DMS 273 (cell line): ENCODE measurements at regions not wholly inside any gene's neighbourhood (a gene's known extent, or its start where the extent isn't known, plus 50 kb on each side); places are given as distances from the start of the nearest gene placed in this dataset.
"Not testable (repeated sequence)": the region's sequence is repeated elsewhere in the genome, so short reads cannot be mapped to it uniquely, and the experiment has no call there.

ENCODE experiments used
- DNase-seq: peaks from one replicate; lab custom pipeline; 2025; ENCODE audit not compliant: unreplicated experiment; lab: John Stamatoyannopoulos, UW

DNA sequence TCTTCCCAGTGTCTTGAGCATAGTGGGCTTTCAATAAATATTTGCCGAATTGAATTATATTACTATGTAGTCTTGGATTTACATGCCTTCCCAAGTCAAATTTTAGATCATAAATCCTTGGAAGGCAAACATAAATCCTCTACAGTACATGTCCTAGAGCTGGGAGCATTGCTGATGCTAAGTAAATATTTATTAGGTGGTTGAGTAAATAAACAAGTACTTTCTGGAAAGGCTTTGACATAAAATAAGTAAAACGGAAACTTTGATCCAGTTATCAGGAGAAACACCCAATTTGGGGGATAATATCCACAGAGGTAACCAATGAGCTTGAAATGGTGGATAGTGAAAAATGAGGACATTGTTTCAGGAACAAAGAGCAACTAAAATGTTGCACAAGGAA is 162.8 kb upstream of the SVIL start:
- DNase-seq = no peak

DNA sequence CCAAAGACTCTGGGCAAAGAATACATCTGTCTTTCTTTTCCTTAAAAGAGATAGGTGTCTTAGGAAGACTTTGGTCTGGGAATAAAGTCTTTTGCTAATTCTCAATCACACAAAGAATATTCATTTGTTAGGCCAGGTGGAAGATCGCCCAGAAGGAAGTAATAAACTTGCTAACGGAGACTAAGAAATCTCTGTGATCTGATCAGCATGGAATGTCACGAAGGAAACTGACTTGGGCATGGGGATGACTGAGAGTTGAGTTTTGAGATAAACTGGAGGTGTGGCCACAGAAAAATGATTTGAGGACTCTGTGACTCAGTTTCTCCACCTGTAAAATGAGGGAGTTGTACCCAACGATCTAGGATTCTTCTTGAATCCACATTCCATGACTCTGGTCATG is 161.1 kb upstream of the SVIL start:
- DNase-seq = no peak

DNA sequence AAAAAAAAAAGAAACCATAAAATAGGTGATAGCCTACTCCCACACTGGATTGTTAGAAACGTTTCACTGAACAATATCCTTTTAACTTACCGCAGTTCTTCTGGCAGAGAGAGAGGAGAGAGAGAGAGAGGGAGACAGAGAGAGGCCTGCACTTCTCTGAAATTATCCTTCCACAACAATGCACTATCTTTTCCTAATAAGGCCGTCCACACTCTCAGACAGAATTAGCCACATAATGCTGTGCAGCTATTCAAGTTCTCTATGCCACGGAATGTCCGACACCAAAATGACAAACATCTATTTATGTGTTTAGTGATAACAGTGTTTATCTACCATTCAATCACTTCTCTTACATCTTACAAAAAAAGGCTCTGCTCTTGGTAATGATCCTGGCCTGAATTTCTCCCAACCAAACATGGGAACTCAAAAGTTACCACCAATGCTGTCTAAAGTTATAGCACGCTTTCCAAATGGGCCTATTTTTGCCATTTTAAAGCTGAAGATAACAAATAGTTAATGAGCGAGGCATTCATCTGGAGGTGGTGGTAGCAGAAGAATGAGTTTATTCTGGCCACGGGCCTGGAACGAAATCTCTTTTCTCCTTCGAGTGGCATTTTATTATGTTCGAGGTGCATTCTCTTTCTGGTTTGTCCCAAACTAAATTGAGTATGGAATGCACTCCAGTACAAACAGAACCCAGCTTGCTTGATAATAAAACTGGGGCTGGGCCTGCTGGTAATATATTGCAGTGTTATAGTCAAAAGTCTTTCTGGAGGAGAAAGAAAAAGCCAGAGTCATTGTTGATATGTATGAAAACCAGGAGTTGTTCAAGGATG is 160.2 kb upstream of the SVIL start:
- DNase-seq = no peak

DNA sequence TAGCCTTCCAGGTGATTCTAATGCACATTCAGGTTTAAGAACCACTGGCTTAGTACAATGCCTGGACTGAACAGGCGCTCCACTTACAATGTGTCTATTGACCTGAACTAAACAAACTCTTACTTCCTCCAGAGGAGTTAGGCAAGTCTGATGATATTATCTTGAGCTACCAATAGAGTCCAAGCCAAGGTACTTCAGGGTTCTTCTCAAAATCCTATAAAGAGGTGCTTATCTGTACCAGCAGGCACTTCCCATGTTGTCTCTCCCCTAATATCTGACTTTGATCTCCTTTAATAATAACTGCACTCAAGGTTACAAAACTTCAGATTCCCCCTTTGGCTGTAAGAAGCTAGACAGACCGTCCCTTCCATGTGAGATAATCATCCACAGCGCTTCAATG is 157.0 kb upstream of the SVIL start:
- DNase-seq = no peak

DNA sequence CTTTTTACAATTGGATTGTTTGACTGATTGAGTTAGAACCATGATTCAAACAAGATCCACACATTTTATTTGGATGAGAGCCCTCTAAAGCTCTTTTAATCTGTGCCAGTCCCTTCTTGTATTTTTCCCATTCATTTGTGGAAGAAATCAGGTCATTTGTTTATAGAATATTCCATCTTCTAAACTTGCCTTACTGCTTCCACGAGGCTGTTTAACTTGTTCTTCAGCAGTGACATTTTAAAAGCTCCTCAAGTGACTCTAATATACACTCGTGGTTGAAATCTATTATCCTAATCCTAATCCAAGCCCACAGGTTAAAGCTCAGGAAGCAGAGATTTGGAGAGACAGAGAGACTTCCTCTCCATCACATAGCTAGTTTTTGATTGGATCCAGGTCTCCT is 155.4 kb upstream of the SVIL start:
- no peak for DNase-seq

DNA sequence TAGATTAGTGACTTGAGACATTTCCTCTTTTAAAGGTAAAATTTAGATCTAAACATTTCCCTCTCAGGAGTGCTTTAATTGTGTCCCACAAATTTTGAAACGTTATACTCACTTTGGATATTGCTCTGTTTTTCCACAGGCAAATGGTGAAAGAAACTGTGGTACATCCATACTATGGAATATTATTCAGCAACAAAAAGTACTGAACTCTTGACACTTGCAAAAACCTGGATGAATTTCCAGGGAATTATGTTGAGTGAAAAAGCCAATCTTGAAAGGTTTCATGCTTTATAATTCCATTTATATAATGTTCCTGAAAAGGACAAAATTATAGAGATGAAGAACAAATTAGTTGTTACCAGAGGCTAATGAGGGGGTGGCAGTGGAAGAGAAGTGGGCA is 153.3 kb upstream of the SVIL start:
- DNase-seq = no peak

DNA sequence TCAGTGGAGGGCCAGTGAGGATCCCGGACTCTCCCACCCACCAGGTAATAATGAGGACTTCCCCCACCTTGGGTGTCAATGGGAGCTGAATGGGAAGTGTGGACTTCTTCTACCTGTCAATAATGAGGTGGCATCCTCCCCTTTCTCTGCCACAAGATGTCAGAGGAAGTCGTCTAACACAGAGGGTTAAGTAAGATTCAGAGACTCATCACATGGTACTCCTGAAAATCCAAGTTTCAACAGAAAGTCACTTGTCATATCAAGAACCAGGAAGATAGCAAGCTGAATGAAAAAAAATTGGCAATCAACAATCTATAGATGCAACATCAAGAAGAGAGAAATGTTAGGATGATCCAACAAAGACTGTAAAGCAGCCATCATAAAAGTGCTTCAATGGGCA is 150.9 kb upstream of the SVIL start:
- no peak for DNase-seq

DNA sequence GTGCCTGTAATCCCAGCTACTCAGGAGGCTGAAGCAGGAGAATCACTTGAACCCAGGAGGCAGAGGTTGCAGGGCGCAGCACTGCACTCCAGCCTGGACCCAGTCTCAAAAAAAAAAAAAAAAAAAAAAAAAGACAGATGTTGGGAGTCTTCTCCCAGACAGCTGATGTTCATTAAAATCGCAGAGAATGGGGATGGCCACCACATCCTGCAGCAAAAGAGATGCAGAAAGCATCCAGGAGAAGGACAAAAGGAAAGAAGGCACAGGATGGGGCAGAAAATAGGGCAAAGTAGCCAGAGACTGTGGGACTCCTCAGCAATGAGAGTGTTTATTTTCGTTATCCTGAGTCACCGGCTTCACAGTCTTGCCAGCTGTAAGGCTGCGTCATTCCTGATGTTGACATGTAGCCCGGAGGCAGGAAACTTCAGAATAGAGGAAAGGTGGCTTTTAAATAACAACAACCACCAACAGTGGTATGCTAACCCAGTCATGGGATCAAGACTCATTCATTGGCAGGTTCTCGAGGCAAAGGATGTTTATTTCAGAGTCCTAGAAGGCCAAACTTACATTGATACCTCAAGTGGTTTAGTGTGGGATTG is 149.5 kb upstream of the SVIL start:
- DNase-seq = no peak

DNA sequence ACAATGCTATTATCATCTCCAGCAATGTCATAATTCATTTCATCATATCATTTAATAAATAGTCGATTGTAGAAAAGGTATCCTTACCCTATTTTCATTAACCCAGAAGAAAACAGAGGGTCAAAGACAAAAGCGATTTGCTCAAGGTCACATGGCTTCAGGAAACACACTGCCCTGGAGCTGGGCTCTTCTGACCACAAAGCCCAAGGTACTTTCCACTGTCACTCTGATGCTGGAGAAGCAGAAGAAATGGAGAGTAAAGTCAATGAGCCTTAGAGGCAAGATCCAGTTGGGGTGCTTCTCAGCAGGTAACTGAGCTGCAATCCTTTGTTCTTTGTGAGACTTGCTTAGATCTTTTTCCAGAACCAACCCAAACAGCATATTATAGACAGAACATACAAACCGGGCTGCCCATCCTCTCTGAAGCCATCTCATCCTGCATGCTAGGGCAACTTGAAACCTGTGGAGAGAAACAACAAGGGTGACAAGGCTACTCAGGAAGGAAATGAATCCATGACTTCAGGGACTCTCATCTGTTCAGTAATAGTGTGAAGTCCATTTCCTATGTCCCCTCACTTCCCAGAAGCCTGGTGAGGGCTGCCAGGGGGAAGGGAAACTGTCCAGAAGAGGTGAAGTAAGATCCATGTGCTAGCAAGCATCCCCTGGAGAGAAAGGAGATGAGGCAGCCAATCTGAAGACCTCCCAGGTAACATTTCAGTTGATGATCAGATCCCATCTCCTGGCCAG is 148.6 kb upstream of the SVIL start:
- DNase-seq = no peak

DNA sequence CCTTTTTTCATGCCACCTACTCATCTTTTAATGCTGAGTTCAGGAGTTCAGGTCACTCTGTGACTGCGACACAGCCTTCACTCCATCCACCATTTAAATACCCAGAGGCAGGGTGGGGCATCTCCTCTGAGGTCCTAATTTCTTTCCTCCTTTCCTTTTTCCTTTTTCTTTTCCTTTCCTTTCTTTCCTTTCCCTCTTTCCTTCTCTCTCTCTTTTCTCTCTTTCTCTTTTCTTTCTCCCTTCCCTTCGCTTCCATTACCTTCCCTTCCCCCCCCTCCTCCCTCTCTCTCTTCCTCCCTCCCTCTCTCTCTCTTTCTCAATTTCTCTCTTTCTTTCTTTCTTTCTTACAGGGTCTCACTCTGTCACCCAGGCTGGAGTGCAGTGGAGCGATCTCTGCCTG is 145.9 kb upstream of the SVIL start:
- no peak for DNase-seq

DNA sequence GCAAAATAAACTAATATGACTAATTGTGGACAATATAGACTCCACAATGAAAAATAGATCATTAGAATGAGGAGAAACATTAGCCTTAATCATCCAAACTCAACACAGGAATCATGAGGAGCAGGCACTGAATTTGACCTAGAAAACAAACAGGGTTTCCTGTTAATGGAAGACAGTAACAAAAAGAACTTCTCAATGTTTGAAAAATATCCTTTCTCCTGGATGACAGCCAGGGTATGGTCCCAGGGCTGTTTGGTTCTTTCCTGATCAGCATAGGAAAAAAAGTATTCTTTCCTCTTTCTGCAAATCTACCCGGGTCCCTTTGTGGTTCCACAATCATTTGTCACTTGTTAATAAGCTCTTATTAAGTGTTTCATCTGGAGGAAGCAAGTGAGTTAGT is 145.3 kb upstream of the SVIL start:
- DNase-seq = no peak

DNA sequence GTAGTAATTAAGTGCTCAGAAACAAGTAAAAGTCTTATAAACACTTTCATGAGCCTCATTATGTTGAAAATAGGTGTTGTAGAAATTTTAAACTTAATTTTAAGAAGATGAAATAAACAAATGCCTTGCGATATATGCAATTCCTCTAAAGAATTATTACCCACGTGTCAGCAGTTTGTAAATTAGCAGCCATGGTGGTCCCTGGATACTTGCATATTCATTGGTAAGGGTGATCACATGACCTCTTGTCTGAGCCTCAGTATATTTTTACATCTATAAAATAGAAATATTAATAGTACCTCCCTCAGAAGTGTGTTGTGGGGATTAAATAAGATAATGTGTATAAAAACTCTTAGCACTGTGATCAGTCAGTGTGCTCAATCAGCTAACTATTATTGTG is 141.5 kb upstream of the SVIL start:
- no peak for DNase-seq

DNA sequence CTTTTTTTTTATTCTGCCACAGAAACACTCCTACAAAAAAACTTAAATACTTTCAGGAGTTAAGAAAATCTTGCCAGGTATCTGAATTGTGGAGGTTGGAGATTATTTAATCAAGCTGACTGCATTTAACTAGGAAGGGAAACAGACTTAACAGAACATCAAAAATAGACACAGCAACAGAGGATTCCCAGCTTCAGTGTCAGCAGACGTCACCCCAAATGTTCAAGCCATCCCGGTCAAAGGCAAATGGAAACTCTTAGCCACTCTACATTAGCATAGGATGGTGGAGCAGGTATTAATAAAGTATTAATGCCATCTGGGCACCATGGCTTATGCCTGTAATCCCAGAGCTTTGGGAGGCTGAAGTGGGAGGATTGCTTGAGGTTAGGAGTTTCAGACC is 139.7 kb upstream of the SVIL start:
- no peak for DNase-seq

DNA sequence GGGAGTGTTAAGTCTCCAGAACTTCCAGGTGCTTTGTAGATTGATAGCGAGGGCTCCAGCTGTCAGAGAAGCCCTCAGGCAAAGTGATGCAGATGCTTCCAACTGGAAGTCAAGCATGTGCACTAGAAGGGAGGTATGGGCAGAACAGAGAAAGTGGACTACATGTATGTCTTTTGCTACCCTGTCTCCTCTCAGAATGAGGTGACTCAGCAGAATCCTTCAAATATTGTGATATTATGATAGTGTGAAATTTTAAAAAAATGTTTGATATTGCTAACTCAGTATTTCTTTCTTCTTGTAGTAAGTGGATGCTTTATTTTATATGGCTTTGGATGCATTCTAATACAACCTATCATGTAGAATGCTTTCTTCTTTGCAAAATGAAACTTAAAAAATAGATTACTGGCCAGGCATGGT is 138.9 kb upstream of the SVIL start:
- DNase-seq = no peak

DNA sequence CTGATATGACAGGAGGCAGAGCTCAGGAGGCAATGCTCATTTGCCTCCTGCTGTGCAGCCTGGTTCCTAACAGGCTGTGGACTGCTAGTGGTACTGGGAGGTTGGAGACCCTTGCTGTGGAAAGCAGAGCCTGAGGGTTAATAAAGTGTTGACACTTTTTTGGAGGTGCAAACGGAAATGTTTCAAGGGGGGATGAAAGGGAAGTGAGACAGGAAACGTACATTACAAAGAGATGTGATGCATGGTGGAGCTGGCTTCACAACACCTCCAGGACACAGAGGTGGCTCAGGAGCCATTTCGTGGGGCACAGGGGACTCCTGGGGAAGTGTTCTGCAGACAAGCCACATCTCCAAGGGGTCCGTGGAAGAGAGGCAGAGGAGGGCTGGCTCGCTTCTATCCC is 137.6 kb upstream of the SVIL start:
- DNase-seq = no peak

DNA sequence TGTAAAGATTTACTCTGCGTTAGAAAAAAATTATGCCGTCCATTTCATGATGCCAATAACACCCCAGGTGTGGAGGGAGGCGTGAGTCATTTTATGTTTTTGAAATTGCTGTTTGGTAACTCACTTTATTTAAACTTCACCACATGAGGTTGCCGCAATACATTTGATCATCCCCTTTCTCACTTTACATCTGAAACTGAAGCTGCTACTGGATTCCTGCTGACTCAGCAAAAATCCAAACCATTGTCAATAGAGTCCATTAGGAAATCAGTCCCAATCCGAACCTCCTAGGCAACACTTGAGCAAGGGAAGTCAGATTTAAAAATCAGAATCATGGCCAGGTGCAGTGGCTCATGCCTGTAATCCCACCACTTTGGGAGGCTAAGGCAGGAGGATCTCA is 136.6 kb upstream of the SVIL start:
- DNase-seq = no peak

DNA sequence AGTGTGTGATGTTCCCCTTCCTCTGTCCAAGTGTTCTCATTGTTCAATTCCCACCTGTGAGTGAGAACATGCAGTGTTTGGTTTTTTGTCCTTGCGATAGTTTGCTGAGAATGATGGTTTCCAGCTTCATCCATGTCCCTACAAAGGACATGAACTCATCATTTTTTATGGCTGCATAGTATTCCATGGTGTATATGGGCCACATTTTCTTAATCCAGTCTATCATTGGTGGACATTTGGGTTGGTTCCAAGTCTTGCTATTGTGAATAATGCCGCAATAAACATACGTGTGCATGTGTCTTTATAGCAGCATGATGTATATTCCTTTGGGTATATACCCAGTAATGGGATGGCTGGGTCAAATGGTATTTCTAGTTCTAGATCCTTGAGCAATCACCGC is 134.5 kb upstream of the SVIL start:
- DNase-seq = not testable (repeated sequence)

DNA sequence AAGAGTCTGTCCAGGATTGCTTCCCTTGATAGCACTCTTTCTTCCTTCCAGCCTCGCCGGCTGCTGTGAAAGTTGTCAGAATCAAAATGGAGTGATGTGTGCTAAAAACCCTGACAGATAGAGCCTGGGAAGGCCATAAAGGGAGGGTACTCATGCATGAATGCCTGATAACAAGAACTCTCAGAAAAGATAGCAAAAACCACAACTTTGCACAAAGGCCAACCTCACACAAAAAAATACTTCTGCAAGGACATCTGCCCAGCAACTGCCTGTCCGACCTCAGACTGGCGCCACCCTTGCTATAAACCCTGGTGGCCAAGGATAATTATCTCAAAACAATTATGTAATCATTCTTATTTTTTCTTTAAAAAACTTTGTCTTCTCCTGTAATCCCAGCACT is 133.2 kb upstream of the SVIL start:
- no peak for DNase-seq

DNA sequence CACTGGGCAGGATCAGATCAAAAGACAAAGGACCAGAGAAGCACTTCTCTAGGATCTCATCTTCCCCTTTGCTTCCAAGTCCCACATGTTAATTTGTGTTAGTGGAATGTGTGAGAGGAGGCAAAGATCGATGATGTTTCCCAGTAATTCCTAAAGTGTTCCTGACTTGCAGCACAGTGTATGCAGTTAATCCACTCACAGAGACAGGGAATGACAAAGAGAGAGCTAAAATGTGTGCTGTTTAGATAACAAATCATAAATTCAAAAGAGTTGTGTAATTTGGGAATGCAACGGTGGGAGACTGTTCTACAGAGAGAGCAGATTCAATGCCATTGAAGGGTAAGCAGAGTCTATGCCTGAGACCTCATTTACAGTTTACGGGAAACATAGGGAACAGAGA is 132.0 kb upstream of the SVIL start:
- no peak for DNase-seq

DNA sequence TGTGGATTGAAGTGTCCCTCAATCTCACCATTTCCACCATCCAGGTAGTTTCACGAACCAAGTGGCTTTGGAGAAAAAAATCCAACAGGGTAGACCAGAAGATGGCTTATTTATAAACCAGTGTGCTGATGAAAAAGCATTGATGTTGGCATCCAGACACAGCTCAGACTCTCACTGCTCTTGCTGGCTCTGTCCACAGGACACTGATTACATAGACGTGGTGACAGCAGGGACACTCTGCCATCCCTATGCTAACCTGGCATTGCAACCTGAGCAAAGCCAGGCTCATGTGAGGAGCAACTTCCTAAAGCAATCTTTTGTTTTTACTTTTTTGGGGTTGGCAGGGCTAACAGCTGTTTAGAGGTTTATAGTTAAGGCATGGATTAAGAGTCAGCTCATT is 130.6 kb upstream of the SVIL start:
- DNase-seq = no peak

DNA sequence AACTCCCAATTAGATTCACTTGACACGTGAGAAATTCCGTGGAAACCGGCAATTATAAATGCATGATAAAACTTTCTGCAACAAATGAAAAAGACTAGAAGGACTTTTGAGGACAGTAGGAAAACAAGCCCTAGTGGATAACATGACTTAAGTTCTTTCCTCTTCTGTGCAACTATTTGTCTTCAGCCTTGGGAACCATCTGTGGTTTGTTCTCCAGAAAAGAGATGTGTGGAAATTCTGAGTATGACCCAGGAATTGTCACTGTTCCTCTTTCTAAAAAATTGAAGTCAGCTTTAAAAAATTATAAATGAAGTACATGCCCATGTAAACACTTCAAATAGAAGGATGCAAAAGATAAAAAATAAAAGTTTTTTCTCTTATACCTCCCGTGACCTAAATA is 128.6 kb upstream of the SVIL start:
- no peak for DNase-seq

DNA sequence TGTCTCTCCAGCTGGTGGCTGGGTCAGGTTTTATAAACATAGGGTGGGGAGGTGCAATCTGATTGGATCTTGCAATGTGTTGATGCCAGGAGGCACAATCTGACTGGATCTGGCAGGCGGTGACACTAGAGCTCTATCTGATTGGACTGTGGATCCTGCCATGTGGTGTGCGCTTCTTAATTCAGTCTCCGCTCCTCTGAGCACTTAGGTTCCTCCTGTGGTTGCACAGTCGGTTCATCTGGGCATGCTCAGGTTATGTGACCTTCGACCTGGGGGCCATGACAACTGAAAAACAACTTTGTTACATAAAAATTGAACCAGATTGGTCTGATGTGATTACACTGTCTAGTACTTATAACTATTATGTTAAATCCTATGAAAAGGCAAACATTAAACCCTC is 127.1 kb upstream of the SVIL start:
- peak; percentile 76 for DNase-seq
